ENCODE measurements at regions not wholly inside any gene's neighbourhood (a gene's known extent, or its start where the extent isn't known, plus 50 kb on each side); places are given as distances from the start of the nearest gene placed in this dataset.
A peak's percentile ranks its signal among the peaks of the same experiment; 100 is the strongest.
"Not testable (repeated sequence)": the region's sequence is repeated elsewhere in the genome, so short reads cannot be mapped to it uniquely, and the experiment has no call there.

GRCh38 chr2:53610260-53610659, 157.3 kb upstream of the CHAC2 start:
- no peak for ATAC-seq (ENCODE audit: poor library complexity)
- DNase-seq = no peak
- intact Hi-C loops (cut with DNase I) = no loop called here

GRCh38 chr2:53609551-53609950, 158.1 kb upstream of the CHAC2 start:
- DNase-seq = no peak
- intact Hi-C loops (cut with DNase I) = no loop called here
- ATAC-seq (ENCODE audit: poor library complexity) = no peak

- intact Hi-C loops (cut with DNase I) = no loop called here
- ATAC-seq (ENCODE audit: poor library complexity) = no peak
Observed at GRCh38 chr2:53608293-53608692, 159.3 kb upstream of the CHAC2 start.

GRCh38 chr2:53600815-53601214, 166.8 kb upstream of the CHAC2 start:
- ATAC-seq (ENCODE audit: poor library complexity) = no peak
- no peak for DNase-seq
- intact Hi-C loops (cut with DNase I) = no loop called here

More at GRCh38 chr2:53608293-53608692, 159.3 kb upstream of the CHAC2 start:
- no peak for DNase-seq

GRCh38 chr2:53586733-53587612, 180.6 kb upstream of the CHAC2 start:
- ATAC-seq (ENCODE audit: poor library complexity); DNase-seq; intact Hi-C loops (cut with DNase I): not testable (repeated sequence)

- DNase-seq (no peak), ATAC-seq (ENCODE audit: poor library complexity) (no peak)
- intact Hi-C loops (cut with DNase I) = no loop called here
Observed at GRCh38 chr2:53584986-53585385, 182.6 kb upstream of the CHAC2 start.

GRCh38 chr2:53583583-53583982, 184.0 kb upstream of the CHAC2 start:
- intact Hi-C loops (cut with DNase I) = no loop called here
- DNase-seq (no peak), ATAC-seq (ENCODE audit: poor library complexity) (no peak)

GRCh38 chr2:53582556-53582955, 185.0 kb upstream of the CHAC2 start:
- DNase-seq = no peak
- no peak for ATAC-seq (ENCODE audit: poor library complexity)
- intact Hi-C loops (cut with DNase I) = no loop called here

GRCh38 chr2:53576166-53576565, 191.4 kb upstream of the CHAC2 start:
- intact Hi-C loops (cut with DNase I) = no loop called here
- no peak for ATAC-seq (ENCODE audit: poor library complexity)
- DNase-seq = no peak

GRCh38 chr2:53575721-53576124, 191.9 kb upstream of the CHAC2 start:
- no peak for ATAC-seq (ENCODE audit: poor library complexity)
- intact Hi-C loops (cut with DNase I) = no loop called here
- DNase-seq = no peak

- DNase-seq (no peak), ATAC-seq (ENCODE audit: poor library complexity) (no peak)
- intact Hi-C loops (cut with DNase I) = no loop called here
Observed at GRCh38 chr2:53572696-53573095, 194.9 kb upstream of the CHAC2 start.

- intact Hi-C loops (cut with DNase I) = no loop called here
- no peak for ATAC-seq (ENCODE audit: poor library complexity)
- no peak for DNase-seq
Observed at GRCh38 chr2:53569957-53570727, 197.5 kb upstream of the CHAC2 start.

- DNase-seq (no peak), ATAC-seq (ENCODE audit: poor library complexity) (no peak)
- intact Hi-C loops (cut with DNase I) = no loop called here
Observed at GRCh38 chr2:53568469-53568868, 199.1 kb upstream of the CHAC2 start.

GRCh38 chr2:53567073-53567472, 200.5 kb upstream of the CHAC2 start:
- DNase-seq (no peak), ATAC-seq (ENCODE audit: poor library complexity) (no peak)
- intact Hi-C loops (cut with DNase I) = no loop called here

GRCh38 chr2:53562407-53562806, 205.2 kb upstream of the CHAC2 start:
- intact Hi-C loops (cut with DNase I) = no loop called here
- ATAC-seq (ENCODE audit: poor library complexity) (no peak), DNase-seq (no peak)

GRCh38 chr2:53561155-53561554, 206.4 kb upstream of the CHAC2 start:
- intact Hi-C loops (cut with DNase I) = no loop called here
- DNase-seq = no peak
- ATAC-seq (ENCODE audit: poor library complexity) = no peak

- ATAC-seq (ENCODE audit: poor library complexity) (no peak), DNase-seq (no peak)
- intact Hi-C loops (cut with DNase I) = no loop called here
Observed at GRCh38 chr2:53559302-53559966, 208.2 kb upstream of the CHAC2 start.

GRCh38 chr2:53558867-53559266, 208.7 kb upstream of the CHAC2 start:
- ATAC-seq (ENCODE audit: poor library complexity) (no peak), DNase-seq (no peak)
- intact Hi-C loops (cut with DNase I) = no loop called here

- intact Hi-C loops (cut with DNase I) = no loop called here
- ATAC-seq (ENCODE audit: poor library complexity) = peak; percentile 93
Observed at GRCh38 chr2:53549497-53549896, 218.1 kb upstream of the CHAC2 start.

More at GRCh38 chr2:53549497-53549896, 218.1 kb upstream of the CHAC2 start:
- peak; percentile 79 for DNase-seq

Measured in Right ventricle myocardium superior (tissue), 1 donor.